Fibroblast of mammary gland (primary cell): ENCODE measurements at regions not wholly inside any gene's neighbourhood (a gene's known extent, or its start where the extent isn't known, plus 50 kb on each side); places are given as distances from the start of the nearest gene placed in this dataset.
A peak's percentile ranks its signal among the peaks of the same experiment; 100 is the strongest.

Experiments
- DNase-seq: peaks from one replicate; pipeline ENCODE4 v3.0.0-alpha.2; 2010; ENCODE audit warnings: low read depth
- H3K4me3 ChIP-seq: 2 replicates; pipeline ENCODE4 v1.5.1; 2011; ENCODE audit warnings: low read depth, mild to moderate bottlenecking, low read length, moderate library complexity; ENCODE audit not compliant: control insufficient read depth
- CTCF ChIP-seq: conservative IDR thresholded peaks from 2 replicates; pipeline ENCODE4 v1.5.1; 2011; ENCODE audit warnings: low read depth, low read length, inconsistent platforms; ENCODE audit not compliant: control insufficient read depth, insufficient read depth

- no peak for DNase-seq
- no peak for TF ChIP-seq CTCF
- no peak overlapping the region for H3K4me3 ChIP-seq
These were observed 168.2 kb upstream of the CST7 start for GRCh38 chr20:24780674-24781417.

GRCh38 chr20:24781418-24781980, 167.6 kb upstream of the CST7 start:
- TF ChIP-seq CTCF, result peak; percentile 65
- peak; percentile 40 for DNase-seq

GRCh38 chr20:24782301-24782700, 166.8 kb upstream of the CST7 start:
- no peak overlapping the region for H3K4me3 ChIP-seq
- TF ChIP-seq CTCF, result no peak
- no peak for DNase-seq

More at GRCh38 chr20:24781418-24781980, 167.6 kb upstream of the CST7 start:
- no peak overlapping the region for H3K4me3 ChIP-seq

GRCh38 chr20:24782801-24783630, 166.1 kb upstream of the CST7 start:
- H3K4me3 ChIP-seq, result no peak overlapping the region
- TF ChIP-seq CTCF, result no peak
- no peak for DNase-seq

GRCh38 chr20:24783631-24784492, 165.2 kb upstream of the CST7 start:
- no peak for TF ChIP-seq CTCF
- H3K4me3 ChIP-seq, result no peak overlapping the region
- DNase-seq, result no peak

- H3K4me3 ChIP-seq, result no peak overlapping the region
- no peak for TF ChIP-seq CTCF
- no peak for DNase-seq
These were observed 164.5 kb upstream of the CST7 start for GRCh38 chr20:24784607-24785006.
